IMR-90 (cell line): ENCODE measurements at regions not wholly inside any gene's neighbourhood (a gene's known extent, or its start where the extent isn't known, plus 50 kb on each side); places are given as distances from the start of the nearest gene placed in this dataset.
A peak's percentile ranks its signal among the peaks of the same experiment; 100 is the strongest.

Experiments used
- ATAC-seq: fragments of 200-7000 bp; cut with Tn5 transposase; 2 replicates; pipeline ENCODE4 v1.9.1; 2020; ENCODE audit warnings: low read depth, mild to moderate bottlenecking, moderate library complexity
- BruUV-seq: library from RNA; stranded (reverse); fragments of 400-500 nt; replicated peaks from 2 replicates; lab custom pipeline; 2021; lab: Mats Ljungman, UMichigan
- CTCF ChIA-PET: fragments of 300-600 bp; formaldehyde crosslinking; extraction: SDS; loops from one replicate; lab custom pipeline; 2021; ENCODE audit warnings: antibody characterized with exemption; lab: Yijun Ruan, JAX
- POLR2A ChIA-PET: fragments of 300-600 bp; sonication (Branson Sonifier 250); formaldehyde crosslinking; loops from one replicate; lab custom pipeline; 2022; ENCODE audit warnings: antibody characterized with exemption; ENCODE audit not compliant: unreplicated experiment; lab: Charles Lee
- DNase-seq: peaks from one replicate; pipeline ENCODE4 v3.0.0; 2013
- H2AFZ ChIP-seq: replicated peaks from 2 replicates; pipeline ENCODE3; 2013; ENCODE audit warnings: low read length, mild to moderate bottlenecking; ENCODE audit not compliant: poor library complexity
- H2AK5ac ChIP-seq: 2 replicates; pipeline ENCODE4 v1.6.1; 2013; ENCODE audit warnings: low read depth, low read length, inconsistent platforms
- H2AK9ac ChIP-seq: replicated peaks from 2 replicates; pipeline ENCODE3; 2013; ENCODE audit warnings: mild to moderate bottlenecking, low read depth, low read length, moderate library complexity; ENCODE audit not compliant: poor library complexity
- H2BK120ac ChIP-seq: 2 replicates; pipeline ENCODE4 v1.6.1; 2013; ENCODE audit warnings: low read depth, low read length, inconsistent platforms
- H2BK15ac ChIP-seq: 3 replicates; pipeline ENCODE4 v1.6.1; 2013; ENCODE audit warnings: low read depth, low read length, inconsistent platforms
- H2BK20ac ChIP-seq: 2 replicates; pipeline ENCODE4 v1.6.1; 2013; ENCODE audit warnings: low read depth, mild to moderate bottlenecking, inconsistent platforms, low read length, moderate library complexity
- H2BK5ac ChIP-seq: 2 replicates; pipeline ENCODE4 v1.6.1; 2013; ENCODE audit warnings: mild to moderate bottlenecking, low read depth, low read length, inconsistent platforms; ENCODE audit not compliant: poor library complexity, severe bottlenecking
- H3K14ac ChIP-seq: replicated peaks from 2 replicates; pipeline ENCODE4 v1.6.1; 2013; ENCODE audit warnings: low read depth, low read length, inconsistent platforms
- H3K18ac ChIP-seq: 2 replicates; pipeline ENCODE4 v1.6.1; 2013; ENCODE audit warnings: low read depth, low read length, control low read depth
- H3K23ac ChIP-seq: 2 replicates; pipeline ENCODE4 v1.6.1; 2013; ENCODE audit warnings: low read depth, low read length, inconsistent platforms
- H3K27ac ChIP-seq: 2 replicates; pipeline ENCODE4 v1.5.1; 2013; ENCODE audit warnings: mild to moderate bottlenecking, control low read depth, low read length; ENCODE audit not compliant: insufficient read depth
- H3K27me3 ChIP-seq: 2 replicates; pipeline ENCODE4 v1.6.1; 2013; ENCODE audit warnings: low read length; ENCODE audit not compliant: control insufficient read depth, insufficient read depth
- H3K36me3 ChIP-seq: 2 replicates; pipeline ENCODE4 v1.6.1; 2013; ENCODE audit warnings: low read length, mixed read lengths; ENCODE audit not compliant: control insufficient read depth, insufficient read depth
- H3K4ac ChIP-seq: 2 replicates; pipeline ENCODE4 v1.6.1; 2013; ENCODE audit warnings: low read depth, low read length, inconsistent platforms
- H3K4me1 ChIP-seq: 2 replicates; pipeline ENCODE4 v1.6.1; 2013; ENCODE audit warnings: low read length, mixed read lengths; ENCODE audit not compliant: control insufficient read depth, insufficient read depth
- H3K4me2 ChIP-seq: 2 replicates; pipeline ENCODE4 v1.6.1; 2013; ENCODE audit warnings: low read depth, mild to moderate bottlenecking, control low read depth, low read length, moderate library complexity
- H3K4me3 ChIP-seq: 2 replicates; pipeline ENCODE4 v1.5.1; 2013; ENCODE audit warnings: low read depth, mild to moderate bottlenecking, control low read depth, low read length, moderate library complexity; ENCODE audit not compliant: insufficient read depth
- H3K56ac ChIP-seq: 2 replicates; pipeline ENCODE4 v1.6.1; 2013; ENCODE audit warnings: low read length, inconsistent platforms; ENCODE audit not compliant: insufficient read depth; ENCODE audit errors: extremely low read depth
- H3K79me1 ChIP-seq, 2 experiments: 2 replicates each; pipeline ENCODE4 v1.6.1; 2013; ENCODE audit warnings: low read length in 2 of 2, inconsistent platforms in 1 of 2, low read depth in 1 of 2
- H3K9ac ChIP-seq: 2 replicates; pipeline ENCODE4 v1.6.1; 2013; ENCODE audit warnings: low read depth, low read length, control low read depth
- H3K9me1 ChIP-seq: 2 replicates; pipeline ENCODE4 v1.6.1; 2013; ENCODE audit warnings: low read length, inconsistent platforms; ENCODE audit not compliant: insufficient read depth
- H3K9me3 ChIP-seq: 2 replicates; pipeline ENCODE4 v1.6.1; 2013; ENCODE audit warnings: low read length; ENCODE audit not compliant: control insufficient read depth, insufficient read depth
- H4K20me1 ChIP-seq: 2 replicates; pipeline ENCODE4 v1.6.1; 2013; ENCODE audit warnings: low read length, inconsistent platforms; ENCODE audit not compliant: insufficient read depth
- H4K5ac ChIP-seq: 2 replicates; pipeline ENCODE4 v1.6.1; 2013; ENCODE audit warnings: mild to moderate bottlenecking, low read depth, low read length, control low read depth
- H4K8ac ChIP-seq, 2 experiments: 2 replicates each; pipeline ENCODE4 v1.6.1; 2013; ENCODE audit warnings: low read depth in 2 of 2, low read length in 2 of 2, control low read depth in 1 of 2, inconsistent platforms in 1 of 2
- H4K91ac ChIP-seq: 2 replicates; pipeline ENCODE4 v1.6.1; 2013; ENCODE audit warnings: low read depth, low read length, inconsistent platforms; ENCODE audit not compliant: insufficient read depth
- BHLHE40 ChIP-seq: fragments of 150-350 bp; IDR thresholded peaks from 2 replicates; pipeline ENCODE4 v1.6.1; 2016; ENCODE audit warnings: mild to moderate bottlenecking, low read depth, low read length
- CEBPB ChIP-seq: IDR thresholded peaks from 2 replicates; pipeline ENCODE4 v1.6.1; 2012; ENCODE audit warnings: low read depth, low read length, improper control_type of control experiment
- CHD1 ChIP-seq: IDR thresholded peaks from 2 replicates; pipeline ENCODE4 v1.6.1; 2012; ENCODE audit warnings: low read depth, low read length, improper control_type of control experiment
- CTCF ChIP-seq: conservative IDR thresholded peaks from 2 replicates; pipeline ENCODE4 v1.5.1; 2012; ENCODE audit warnings: mild to moderate bottlenecking, low read depth, low read length, improper control_type of control experiment
- ELK1 ChIP-seq: fragments of 150-350 bp; IDR thresholded peaks from 2 replicates; pipeline ENCODE4 v1.6.1; 2016; ENCODE audit warnings: low read depth, mild to moderate bottlenecking, low read length, moderate library complexity, borderline replicate concordance
- FOS ChIP-seq: fragments of 150-350 bp; IDR thresholded peaks from 2 replicates; pipeline ENCODE4 v1.6.1; 2016; ENCODE audit warnings: low read depth, low read length
- MAZ ChIP-seq: IDR thresholded peaks from 2 replicates; pipeline ENCODE4 v1.6.1; 2012; ENCODE audit warnings: low read depth, mild to moderate bottlenecking, low read length, improper control_type of control experiment, moderate library complexity, borderline replicate concordance
- MXI1 ChIP-seq: IDR thresholded peaks from 2 replicates; pipeline ENCODE4 v1.6.1; 2012; ENCODE audit warnings: low read depth, mild to moderate bottlenecking, low read length, moderate library complexity, borderline replicate concordance
- NFE2L2 ChIP-seq: fragments of 150-350 bp; IDR thresholded peaks from 2 replicates; pipeline ENCODE4 v1.6.1; 2016; ENCODE audit warnings: low read depth, mild to moderate bottlenecking, low read length
- POLR2A ChIP-seq: IDR thresholded peaks from 2 replicates; pipeline ENCODE4 v1.6.1; 2012; ENCODE audit warnings: mild to moderate bottlenecking, low read depth, low read length
- RAD21 ChIP-seq: IDR thresholded peaks from 2 replicates; pipeline ENCODE4 v1.6.1; 2012; ENCODE audit warnings: low read length, improper control_type of control experiment
- RCOR1 ChIP-seq: IDR thresholded peaks from 2 replicates; pipeline ENCODE4 v1.6.1; 2012; ENCODE audit warnings: mild to moderate bottlenecking, low read length, improper control_type of control experiment; ENCODE audit not compliant: insufficient replicate concordance
- RFX5 ChIP-seq: IDR thresholded peaks from 2 replicates; pipeline ENCODE4 v1.8.0; 2012; ENCODE audit warnings: low read depth, mild to moderate bottlenecking, low read length, moderate library complexity
- SMC3 ChIP-seq: fragments of 150-350 bp; IDR thresholded peaks from 2 replicates; pipeline ENCODE4 v1.6.1; 2016; ENCODE audit warnings: low read depth, mild to moderate bottlenecking, antibody characterized with exemption, low read length, moderate library complexity
- USF2 ChIP-seq: fragments of 150-350 bp; IDR thresholded peaks from 2 replicates; pipeline ENCODE4 v1.6.1; 2017; ENCODE audit warnings: mild to moderate bottlenecking, antibody characterized with exemption, low read length, low read depth
- WGBS, 2 experiments: methylation state at CpG; one replicate each; pipeline versions ENCODE4 v1.1.5 to v1.1.7; 2013; ENCODE audit warnings: missing lambda C conversion rate in 2 of 2; ENCODE audit not compliant: insufficient read length in 1 of 2; ENCODE audit errors: extremely low coverage in 2 of 2; 5-methylcytosine and 5-hydroxymethylcytosine counted together
- dilution Hi-C: fragments of 300-500 bp; cut with HindIII; formaldehyde crosslinking; loops from one replicate; pipeline ENCODE4 v1.14.3; 2018; ENCODE audit warnings: low sequenced_read_pairs; ENCODE audit not compliant: unreplicated experiment
- in situ Hi-C: fragments of 300-500 bp; cut with MboI; formaldehyde crosslinking; loops from 3 replicates; pipeline ENCODE4 v1.14.3; 2019; ENCODE audit warnings: low sequenced_read_pairs, inconsistent platforms, mixed read lengths
- intact Hi-C: fragments of 100-400 bp; cut with micrococcal nuclease; formaldehyde crosslinking; loops from 2 replicates; pipeline ENCODE4 v1.10.0; 2022

GRCh38 chr2:128451084-128452023 is 132.7 kb upstream of the HS6ST1 start:
- POLR2A ChIA-PET = no interaction called here
- no peak overlapping the region for H3K27ac ChIP-seq
- H3K79me1 ChIP-seq = no peaks in the 10 kb centered on the region
- no peak overlapping the region for H3K4me3 ChIP-seq
- DNase-seq (no peak), ATAC-seq (no peak)
- CTCF ChIA-PET = no interaction called here
- H4K5ac ChIP-seq = no peak overlapping the region
- no peak overlapping the region for H4K91ac ChIP-seq
- no peaks in the 10 kb centered on the region for H3K4me1 ChIP-seq
- H4K8ac ChIP-seq = no peak overlapping the region
- no peaks in the 10 kb centered on the region for H3K36me3 ChIP-seq
- no peak overlapping the region for H3K9ac ChIP-seq
- no TSS peak for BruUV-seq
- no peak overlapping the region for H2BK15ac ChIP-seq
- in situ Hi-C loops = no loop called here
- H2AK5ac ChIP-seq = no peak overlapping the region
- 79% methylated on average over 7 of the region's 15 CpGs; no CpG with 5 or more reads in 1 of the 2 experiments for WGBS, 2 experiments
- no peak overlapping the region for H2BK5ac ChIP-seq
- H3K23ac ChIP-seq = no peak overlapping the region
- no peak overlapping the region for H3K56ac ChIP-seq
- H3K9me3 ChIP-seq = peaks cover 3% of the 10 kb centered on the region; the same call in 1 of the 2 replicates
- peak overlapping the region; percentile 23 for H2AK9ac ChIP-seq
- dilution Hi-C loops = no loop called here
- H3K14ac ChIP-seq = no peak overlapping the region
- peaks cover 19% of the 10 kb centered on the region for H3K27me3 ChIP-seq
- no peak overlapping the region for H2BK120ac ChIP-seq
- no peak overlapping the region for H2BK20ac ChIP-seq
- H3K4ac ChIP-seq = no peak overlapping the region
- no peak overlapping the region for H3K18ac ChIP-seq
- H4K20me1 ChIP-seq = no peaks in the 10 kb centered on the region
- no peaks in the 10 kb centered on the region for H3K9me1 ChIP-seq
- H2AFZ ChIP-seq = no peak overlapping the region
- intact Hi-C loops = no loop called here
- no peak overlapping the region for H3K4me2 ChIP-seq
- TF ChIP-seq CTCF (no peak), CHD1 (no peak), NFE2L2 (no peak), RAD21 (no peak), ELK1 (no peak), MXI1 (no peak), RFX5 (no peak), USF2 (no peak), RCOR1 (no peak), BHLHE40 (no peak), FOS (no peak), CEBPB (no peak), SMC3 (no peak), MAZ (no peak), POLR2A (no peak)
